ENCODE measurements at regions not wholly inside any gene's neighbourhood (a gene's known extent, or its start where the extent isn't known, plus 50 kb on each side); places are given as distances from the start of the nearest gene placed in this dataset.

DNA sequence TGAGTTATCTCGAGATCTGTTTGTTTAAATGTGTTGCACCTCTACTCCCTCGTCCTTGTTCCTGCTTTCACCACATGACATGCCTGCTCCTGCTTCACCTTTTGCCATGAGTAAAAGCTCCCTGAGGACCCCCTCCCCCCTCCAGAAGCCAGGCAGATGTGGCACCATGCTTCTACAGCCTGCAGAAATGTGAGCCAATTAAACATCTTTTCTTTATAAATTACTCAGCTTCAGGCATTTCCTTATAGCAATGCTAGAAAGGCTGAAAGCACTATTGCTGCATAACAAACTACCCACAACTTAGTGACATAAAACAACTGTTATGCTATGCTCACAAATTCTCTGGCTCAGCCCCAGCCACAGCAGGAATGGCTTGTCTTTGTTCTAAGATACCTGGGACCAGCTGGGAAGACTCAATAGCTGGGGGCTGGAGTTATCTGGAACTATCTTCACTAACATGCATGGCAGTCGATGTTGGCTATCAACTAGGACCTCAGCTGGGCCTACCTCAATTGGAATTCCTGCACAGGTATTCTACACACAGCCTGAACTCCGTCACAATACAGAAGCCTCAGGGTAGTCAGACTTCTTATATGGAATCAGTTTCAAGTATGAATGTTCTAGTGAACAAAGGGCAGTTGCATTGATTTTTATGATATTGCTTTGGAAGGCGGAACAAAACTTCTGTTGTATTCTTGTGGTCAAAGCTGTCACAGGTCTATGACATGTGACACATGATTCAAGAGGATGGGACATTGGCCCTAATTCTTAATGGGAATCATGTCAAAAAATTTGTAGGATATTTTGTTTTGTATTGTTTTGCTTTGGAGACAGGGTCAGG, 186.0 kb upstream of the PIRT start:
- no peaks in the 10 kb centered on the region for H3K9me3 ChIP-seq (ENCODE audit: control insufficient read depth, low read length)
- no peaks in the 10 kb centered on the region for H3K36me3 ChIP-seq (ENCODE audit: control insufficient read depth in 1 of 2, insufficient read depth in 2 of 2, low read length in 1 of 2)
- H3K4me3 ChIP-seq (ENCODE audit: low read length in 2 of 2): no peak overlapping the region
- intact Hi-C loops (cut with DNase I): no loop called here
- ATAC-seq (ENCODE audit: low FRiP score) (no peak), DNase-seq (no peak)
- H3K27ac ChIP-seq (ENCODE audit: low read depth in 1 of 2, low read length in 2 of 2): no peak overlapping the region
- H3K4me1 ChIP-seq (ENCODE audit: control insufficient read depth in 1 of 2, insufficient read depth in 2 of 2, low read length in 2 of 2): no peaks in the 10 kb centered on the region
- 49 to 55% methylated on average over 5 of the region's 5 CpGs for WGBS, 2 donors
- H3K27me3 ChIP-seq (ENCODE audit: control insufficient read depth in 1 of 2, insufficient read depth in 2 of 2, low read length in 1 of 2): no peaks in the 10 kb centered on the region

DNA sequence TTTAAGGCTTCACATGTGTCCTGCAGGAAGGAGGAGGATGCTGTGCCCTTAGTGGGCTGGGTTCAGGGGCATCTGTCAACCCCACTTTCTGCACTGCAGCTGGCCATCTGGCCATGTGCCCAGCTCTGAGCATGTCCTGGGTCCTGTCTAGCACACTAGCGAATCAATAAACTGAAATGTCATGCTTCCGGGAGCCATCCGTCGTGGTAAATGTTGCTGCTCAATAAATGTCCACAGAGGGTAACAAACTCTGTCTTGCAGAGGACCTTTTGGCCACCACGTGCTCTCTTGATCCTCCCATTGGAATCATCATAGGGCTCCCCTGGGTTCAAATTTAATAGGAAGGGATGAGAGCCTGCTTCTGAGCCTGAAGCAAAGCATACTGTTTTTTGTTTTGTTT, 168.6 kb upstream of the PIRT start:
- intact Hi-C loops (cut with DNase I): no loop called here
- H3K27ac ChIP-seq (ENCODE audit: low read depth in 1 of 2, low read length in 2 of 2): no peak overlapping the region
- H3K27me3 ChIP-seq (ENCODE audit: control insufficient read depth in 1 of 2, insufficient read depth in 2 of 2, low read length in 1 of 2): no peaks in the 10 kb centered on the region
- ATAC-seq (ENCODE audit: low FRiP score): no peak
- peaks cover 2% of the 10 kb centered on the region for H3K9me3 ChIP-seq (ENCODE audit: control insufficient read depth, low read length)
- no peaks in the 10 kb centered on the region for H3K4me1 ChIP-seq (ENCODE audit: control insufficient read depth in 1 of 2, insufficient read depth in 2 of 2, low read length in 2 of 2)
- no peak for DNase-seq
- no peaks in the 10 kb centered on the region for H3K36me3 ChIP-seq (ENCODE audit: control insufficient read depth in 1 of 2, insufficient read depth in 2 of 2, low read length in 1 of 2)
- H3K4me3 ChIP-seq (ENCODE audit: low read length in 2 of 2): no peak overlapping the region
- WGBS, 2 donors: 75 to 86% methylated on average over 5 of the region's 5 CpGs

DNA sequence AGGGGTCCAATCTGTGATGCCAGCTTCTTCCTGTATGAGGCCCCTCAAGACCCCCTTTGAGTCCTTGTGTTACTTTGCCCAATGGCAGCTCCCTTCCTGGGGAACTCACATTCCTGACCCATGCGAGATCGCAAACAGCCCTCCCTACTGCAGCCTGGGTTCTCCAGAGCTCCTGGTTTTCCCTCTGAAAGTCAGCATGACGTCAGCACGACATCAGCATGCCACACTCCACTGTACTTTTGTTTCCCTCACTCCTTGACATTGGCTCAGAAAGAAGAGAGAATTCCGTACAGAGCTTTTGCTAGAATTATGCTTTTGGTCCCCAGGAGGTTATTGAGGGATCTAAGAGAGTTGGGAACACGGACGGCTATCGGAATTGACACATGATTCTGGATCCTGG, 168.1 kb upstream of the PIRT start:
- intact Hi-C loops (cut with DNase I): no loop called here
- WGBS, 2 donors: 80 to 81% methylated on average over 8 of the region's 8 CpGs
- Histone ChIP-seq H3K4me1 (ENCODE audit: control insufficient read depth in 1 of 2, insufficient read depth in 2 of 2, low read length in 2 of 2) (no peaks in the 10 kb centered on the region), H3K4me3 (ENCODE audit: low read length in 2 of 2) (no peak overlapping the region), H3K27me3 (ENCODE audit: control insufficient read depth in 1 of 2, insufficient read depth in 2 of 2, low read length in 1 of 2) (no peaks in the 10 kb centered on the region), H3K36me3 (ENCODE audit: control insufficient read depth in 1 of 2, insufficient read depth in 2 of 2, low read length in 1 of 2) (no peaks in the 10 kb centered on the region), H3K27ac (ENCODE audit: low read depth in 1 of 2, low read length in 2 of 2) (no peak overlapping the region), H3K9me3 (ENCODE audit: control insufficient read depth, low read length) (peaks cover 2% of the 10 kb centered on the region)
- DNase-seq (no peak), ATAC-seq (ENCODE audit: low FRiP score) (no peak)

DNA sequence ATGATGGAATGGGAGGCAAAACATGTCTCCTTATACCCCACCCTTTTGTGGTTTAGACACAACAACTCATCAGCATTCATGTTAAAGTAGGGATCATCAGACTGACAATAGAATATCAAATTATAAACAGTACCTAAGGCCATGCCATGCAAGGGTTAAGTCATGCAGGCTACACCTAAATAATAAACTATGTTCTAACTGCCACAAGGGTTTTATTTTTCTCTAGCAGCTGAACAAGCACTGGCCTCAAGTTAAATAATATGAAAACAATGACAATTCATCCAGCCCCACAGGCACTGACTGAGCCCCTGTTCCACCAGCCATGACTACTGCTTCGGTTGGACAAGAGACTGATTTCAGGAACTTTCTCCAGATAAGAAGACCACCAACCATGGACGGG, 164.5 kb upstream of the PIRT start:
- intact Hi-C loops (cut with DNase I): no loop called here
- ATAC-seq (ENCODE audit: low FRiP score) (no peak), DNase-seq (no peak)
- H3K27me3 ChIP-seq (ENCODE audit: control insufficient read depth in 1 of 2, insufficient read depth in 2 of 2, low read length in 1 of 2): no peaks in the 10 kb centered on the region
- H3K4me1 ChIP-seq (ENCODE audit: control insufficient read depth in 1 of 2, insufficient read depth in 2 of 2, low read length in 2 of 2): no peaks in the 10 kb centered on the region
- 21 to 28% methylated on average over 2 of the region's 2 CpGs for WGBS, 2 donors
- H3K4me3 ChIP-seq (ENCODE audit: low read length in 2 of 2): no peak overlapping the region
- no peaks in the 10 kb centered on the region for H3K9me3 ChIP-seq (ENCODE audit: control insufficient read depth, low read length)
- no peaks in the 10 kb centered on the region for H3K36me3 ChIP-seq (ENCODE audit: control insufficient read depth in 1 of 2, insufficient read depth in 2 of 2, low read length in 1 of 2)
- H3K27ac ChIP-seq (ENCODE audit: low read depth in 1 of 2, low read length in 2 of 2): no peak overlapping the region

DNA sequence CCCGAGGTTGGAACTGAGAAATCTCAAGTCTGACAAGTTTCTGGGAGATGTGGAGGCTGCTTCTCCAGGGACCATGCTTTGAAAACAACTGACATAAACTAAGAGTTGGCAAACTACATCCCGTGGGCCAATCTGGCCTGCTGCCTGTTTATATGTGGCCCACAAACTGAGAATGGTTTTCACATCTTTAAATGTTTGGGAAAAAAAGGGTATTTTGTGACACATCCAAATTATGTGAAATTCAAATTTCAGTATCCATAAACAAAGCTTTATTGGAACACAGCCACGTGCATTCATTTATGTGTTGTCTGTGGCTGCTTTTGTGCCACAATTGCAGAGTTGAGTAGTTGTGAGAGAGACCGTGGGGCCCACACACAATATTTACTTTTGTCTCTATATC, 163.8 kb upstream of the PIRT start:
- Histone ChIP-seq H3K4me1 (ENCODE audit: control insufficient read depth in 1 of 2, insufficient read depth in 2 of 2, low read length in 2 of 2) (no peaks in the 10 kb centered on the region), H3K9me3 (ENCODE audit: control insufficient read depth, low read length) (no peaks in the 10 kb centered on the region), H3K27ac (ENCODE audit: low read depth in 1 of 2, low read length in 2 of 2) (no peak overlapping the region), H3K27me3 (ENCODE audit: control insufficient read depth in 1 of 2, insufficient read depth in 2 of 2, low read length in 1 of 2) (peaks cover 0 to 1% of the 10 kb centered on the region in 2 donors), H3K4me3 (ENCODE audit: low read length in 2 of 2) (no peak overlapping the region), H3K36me3 (ENCODE audit: control insufficient read depth in 1 of 2, insufficient read depth in 2 of 2, low read length in 1 of 2) (no peaks in the 10 kb centered on the region)
- DNase-seq (no peak), ATAC-seq (ENCODE audit: low FRiP score) (no peak)
- intact Hi-C loops (cut with DNase I): no loop called here
- 24 to 28% methylated on average over 4 of the region's 4 CpGs for WGBS, 2 donors

DNA sequence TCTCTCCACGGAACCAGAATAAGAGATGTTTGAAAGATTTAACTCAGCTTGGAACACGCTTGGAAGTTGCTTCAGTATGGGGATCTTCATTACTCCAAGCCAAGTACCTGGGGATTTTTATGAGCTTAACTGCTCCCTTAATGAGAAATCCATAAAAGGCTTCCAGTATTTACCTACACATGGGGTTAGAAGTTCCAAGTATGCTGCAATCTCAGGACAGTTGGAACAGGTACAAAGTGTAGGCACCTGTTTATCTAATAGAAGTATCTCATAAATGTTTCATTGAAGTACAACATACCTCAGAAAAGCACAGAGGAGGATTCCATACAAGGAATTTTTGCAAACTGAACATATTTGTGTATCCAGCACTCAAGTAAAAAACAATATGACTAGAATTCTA, 161.6 kb upstream of the PIRT start:
- H3K4me3 ChIP-seq (ENCODE audit: low read length in 2 of 2): no peak overlapping the region
- no peaks in the 10 kb centered on the region for H3K36me3 ChIP-seq (ENCODE audit: control insufficient read depth in 1 of 2, insufficient read depth in 2 of 2, low read length in 1 of 2)
- intact Hi-C loops (cut with DNase I): loop anchor here in 1 of 2 donors (10.0 kb wide), 1 partner anchor 45 kb away; no protein-coding TSS in a partner anchor
- ATAC-seq (ENCODE audit: low FRiP score) (no peak), DNase-seq (no peak)
- H3K27me3 ChIP-seq (ENCODE audit: control insufficient read depth in 1 of 2, insufficient read depth in 2 of 2, low read length in 1 of 2): peaks cover 0 to 1% of the 10 kb centered on the region in 2 donors
- 63 to 77% methylated on average over 2 of the region's 2 CpGs for WGBS, 2 donors
- no peak overlapping the region for H3K27ac ChIP-seq (ENCODE audit: low read depth in 1 of 2, low read length in 2 of 2)
- H3K4me1 ChIP-seq (ENCODE audit: control insufficient read depth in 1 of 2, insufficient read depth in 2 of 2, low read length in 2 of 2): no peaks in the 10 kb centered on the region
- no peaks in the 10 kb centered on the region for H3K9me3 ChIP-seq (ENCODE audit: control insufficient read depth, low read length)

DNA sequence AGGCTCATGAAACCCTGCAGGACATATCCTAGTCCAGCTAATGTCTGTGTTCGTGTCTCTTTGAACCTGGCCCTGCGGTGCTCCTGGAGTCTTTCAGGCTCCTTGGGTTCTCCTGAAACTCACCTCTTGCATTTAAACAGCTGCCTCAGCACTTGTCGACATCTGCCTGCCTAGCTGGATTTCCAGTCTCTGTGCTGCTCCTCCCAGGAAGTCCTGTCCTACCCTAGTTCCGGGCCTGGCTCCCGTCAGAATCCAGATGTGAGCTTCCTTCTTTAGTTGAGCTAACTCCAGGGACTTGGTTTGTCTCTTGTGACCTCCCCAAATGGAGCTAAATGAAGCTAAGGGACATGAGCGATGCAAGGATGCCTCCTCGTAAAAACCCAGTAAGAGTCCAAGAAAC, 155.2 kb upstream of the PIRT start:
- WGBS, 2 donors: 60 to 63% methylated on average over 7 of the region's 7 CpGs
- Histone ChIP-seq H3K9me3 (ENCODE audit: control insufficient read depth, low read length) (no peaks in the 10 kb centered on the region), H3K4me3 (ENCODE audit: low read length in 2 of 2) (no peak overlapping the region), H3K36me3 (ENCODE audit: control insufficient read depth in 1 of 2, insufficient read depth in 2 of 2, low read length in 1 of 2) (no peaks in the 10 kb centered on the region), H3K4me1 (ENCODE audit: control insufficient read depth in 1 of 2, insufficient read depth in 2 of 2, low read length in 2 of 2) (no peaks in the 10 kb centered on the region), H3K27me3 (ENCODE audit: control insufficient read depth in 1 of 2, insufficient read depth in 2 of 2, low read length in 1 of 2) (peaks cover 0 to 1% of the 10 kb centered on the region in 2 donors), H3K27ac (ENCODE audit: low read depth in 1 of 2, low read length in 2 of 2) (no peak overlapping the region)
- intact Hi-C loops (cut with DNase I): loop anchor here in 1 of 2 donors (10.0 kb wide), 1 partner anchor 52 kb away; no protein-coding TSS in a partner anchor
- ATAC-seq (ENCODE audit: low FRiP score) (no peak), DNase-seq (no peak)

DNA sequence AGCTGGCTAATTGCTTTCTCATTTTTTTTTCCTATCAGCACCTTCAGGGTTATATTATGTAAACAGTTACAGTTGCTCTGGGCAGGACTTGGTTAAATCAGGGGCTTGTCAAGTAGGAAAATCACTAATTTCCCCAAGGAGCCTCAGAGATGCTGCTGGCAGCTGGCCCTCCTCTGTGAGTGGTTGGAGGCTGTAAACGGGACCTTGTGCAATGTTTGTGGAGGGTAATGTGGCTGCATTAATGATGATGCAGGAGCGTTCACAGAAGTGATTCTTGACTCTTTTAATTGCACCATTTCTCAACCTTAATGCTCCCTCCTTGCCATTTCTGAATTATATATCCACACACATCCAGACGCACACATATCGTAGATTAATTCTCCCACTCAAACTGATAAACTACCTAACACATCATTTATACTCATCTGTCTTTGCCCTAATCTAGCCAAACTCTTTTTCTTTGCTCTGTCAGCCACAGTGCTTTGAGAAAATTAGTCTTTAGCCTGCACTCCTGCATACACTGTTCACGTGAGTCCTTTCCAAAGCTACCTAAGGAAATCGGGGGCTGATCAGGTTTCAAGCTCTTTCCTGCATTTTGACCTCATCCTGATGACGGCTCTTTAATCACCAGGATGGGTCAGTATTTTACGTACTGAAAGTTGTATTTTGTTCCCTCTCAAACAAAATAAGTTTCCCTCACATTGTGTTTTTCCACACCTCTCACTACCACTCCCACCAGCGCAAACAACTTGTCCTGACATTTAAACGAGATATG, 154.4 kb upstream of the PIRT start:
- Histone ChIP-seq H3K9me3 (ENCODE audit: control insufficient read depth, low read length) (no peaks in the 10 kb centered on the region), H3K36me3 (ENCODE audit: control insufficient read depth in 1 of 2, insufficient read depth in 2 of 2, low read length in 1 of 2) (no peaks in the 10 kb centered on the region), H3K27ac (ENCODE audit: low read depth in 1 of 2, low read length in 2 of 2) (no peak overlapping the region), H3K4me1 (ENCODE audit: control insufficient read depth in 1 of 2, insufficient read depth in 2 of 2, low read length in 2 of 2) (no peaks in the 10 kb centered on the region), H3K27me3 (ENCODE audit: control insufficient read depth in 1 of 2, insufficient read depth in 2 of 2, low read length in 1 of 2) (peaks cover 0 to 1% of the 10 kb centered on the region in 2 donors), H3K4me3 (ENCODE audit: low read length in 2 of 2) (no peak overlapping the region)
- intact Hi-C loops (cut with DNase I): loop anchor here in 1 of 2 donors (10.0 kb wide), 1 partner anchor 53 kb away; no protein-coding TSS in a partner anchor
- no peak for DNase-seq
- ATAC-seq (ENCODE audit: low FRiP score): no peak
- WGBS, 2 donors: 17 to 20% methylated on average over 10 of the region's 10 CpGs
